ENCODE measurements at regions not wholly inside any gene's neighbourhood (a gene's known extent, or its start where the extent isn't known, plus 50 kb on each side); places are given as distances from the start of the nearest gene placed in this dataset.

GRCh38 chr17:17400070-17400469 is 76.7 kb upstream of the MED9 start:
- TF ChIP-seq POLR2A (IDR thresholded peaks at IDR 0.05): no peak
- TF ChIP-seq CTCF (IDR thresholded peaks at IDR 0.05): no peak
